HFF-Myc (cell line): ENCODE measurements at regions not wholly inside any gene's neighbourhood (a gene's known extent, or its start where the extent isn't known, plus 50 kb on each side); places are given as distances from the start of the nearest gene placed in this dataset.

Experiments
- DNase-seq: peaks from one replicate; pipeline ENCODE4 v3.0.0-alpha.2; 2011; ENCODE audit warnings: low read depth; ENCODE audit errors: extremely low read depth
- H3K4me3 ChIP-seq: replicated peaks from 2 replicates; pipeline ENCODE4 v1.5.1; 2011; ENCODE audit warnings: low read depth, mild to moderate bottlenecking, control low read depth, low read length
- CTCF ChIP-seq: IDR thresholded peaks from 2 replicates; pipeline ENCODE4 v1.5.1; 2012; ENCODE audit warnings: mild to moderate bottlenecking, low read depth, low read length, control low read depth; ENCODE audit errors: missing control alignments

- no peak overlapping the region for H3K4me3 ChIP-seq
- no peak for DNase-seq
- no peak for TF ChIP-seq CTCF
These were observed 815.4 kb downstream of the DACH1 start for GRCh38 chr13:71051573-71051972.

GRCh38 chr13:71046360-71047079 lies 820.5 kb downstream of the DACH1 start:
- no peak overlapping the region for H3K4me3 ChIP-seq
- DNase-seq = no peak
- no peak for TF ChIP-seq CTCF

GRCh38 chr13:71045101-71045500 lies 821.9 kb downstream of the DACH1 start:
- DNase-seq = no peak

GRCh38 chr13:71039440-71039839 lies 827.6 kb downstream of the DACH1 start:
- H3K4me3 ChIP-seq = no peak overlapping the region
- no peak for DNase-seq
- no peak for TF ChIP-seq CTCF

More at GRCh38 chr13:71045101-71045500, 821.9 kb downstream of the DACH1 start:
- no peak for TF ChIP-seq CTCF
- H3K4me3 ChIP-seq = no peak overlapping the region

- no peak overlapping the region for H3K4me3 ChIP-seq
- no peak for DNase-seq
- no peak for TF ChIP-seq CTCF
These were observed 833.0 kb downstream of the DACH1 start for GRCh38 chr13:71034018-71034417.

- no peak for DNase-seq
- TF ChIP-seq CTCF = no peak
- H3K4me3 ChIP-seq = no peak overlapping the region
These were observed 834.0 kb downstream of the DACH1 start for GRCh38 chr13:71033026-71033425.

GRCh38 chr13:71030784-71031183 lies 836.2 kb downstream of the DACH1 start:
- no peak for TF ChIP-seq CTCF
- DNase-seq = no peak
- H3K4me3 ChIP-seq = no peak overlapping the region
